ENCODE measurements at regions not wholly inside any gene's neighbourhood (a gene's known extent, or its start where the extent isn't known, plus 50 kb on each side); places are given as distances from the start of the nearest gene placed in this dataset.

DNA sequence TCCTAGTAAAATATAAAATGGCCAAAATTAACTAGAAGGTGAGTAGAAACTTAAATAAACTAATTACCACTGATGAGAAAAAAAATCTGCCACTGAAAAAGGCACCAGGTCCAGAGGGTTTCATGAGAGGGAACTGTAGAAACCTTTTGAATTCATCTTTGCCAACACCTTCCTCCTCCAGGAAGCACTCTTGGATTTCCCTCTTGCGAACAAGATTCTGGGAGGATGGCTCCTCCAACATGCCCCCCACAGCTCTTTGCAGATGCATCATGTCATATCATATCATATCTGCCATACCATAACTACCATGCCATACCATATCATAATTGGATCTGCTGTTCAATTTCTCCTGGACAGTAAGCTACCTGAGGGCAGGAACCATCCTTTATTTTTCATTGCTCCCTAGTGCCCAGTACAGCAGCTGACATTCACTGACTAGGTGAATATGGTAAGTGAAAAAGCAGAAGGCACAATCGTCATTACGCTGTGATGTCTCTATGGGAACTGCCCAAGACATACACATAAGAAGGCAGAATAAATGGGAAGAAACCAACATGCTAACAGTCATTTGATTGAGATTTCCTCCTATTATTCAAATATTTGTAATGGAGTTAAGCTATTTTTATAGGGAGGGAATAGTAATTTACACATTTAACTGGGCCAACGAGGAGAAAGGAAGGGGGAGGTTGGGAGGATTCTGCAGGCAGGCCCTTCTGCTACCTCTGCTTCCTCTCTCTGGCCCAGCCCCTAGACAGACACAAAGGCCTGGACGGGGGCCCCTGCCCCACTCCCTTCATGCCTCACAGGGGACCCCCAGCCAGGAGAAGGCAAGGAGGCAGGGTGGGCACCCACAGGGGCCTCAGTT lies 110.1 kb upstream of the SMURF2 start:
- H3K4me1 ChIP-seq (ENCODE audit: low read length) = peaks cover 22% of the 10 kb centered on the region
- no peaks in the 10 kb centered on the region for H3K79me2 ChIP-seq (ENCODE audit: low read length)
- no peak overlapping the region for H3K9ac ChIP-seq (ENCODE audit: low read length)
- TF ChIP-seq EZH2phosphoT487 (IDR thresholded peaks at IDR 0.05; ENCODE audit: low read depth) = no peak
- TF ChIP-seq, protein P1, sequence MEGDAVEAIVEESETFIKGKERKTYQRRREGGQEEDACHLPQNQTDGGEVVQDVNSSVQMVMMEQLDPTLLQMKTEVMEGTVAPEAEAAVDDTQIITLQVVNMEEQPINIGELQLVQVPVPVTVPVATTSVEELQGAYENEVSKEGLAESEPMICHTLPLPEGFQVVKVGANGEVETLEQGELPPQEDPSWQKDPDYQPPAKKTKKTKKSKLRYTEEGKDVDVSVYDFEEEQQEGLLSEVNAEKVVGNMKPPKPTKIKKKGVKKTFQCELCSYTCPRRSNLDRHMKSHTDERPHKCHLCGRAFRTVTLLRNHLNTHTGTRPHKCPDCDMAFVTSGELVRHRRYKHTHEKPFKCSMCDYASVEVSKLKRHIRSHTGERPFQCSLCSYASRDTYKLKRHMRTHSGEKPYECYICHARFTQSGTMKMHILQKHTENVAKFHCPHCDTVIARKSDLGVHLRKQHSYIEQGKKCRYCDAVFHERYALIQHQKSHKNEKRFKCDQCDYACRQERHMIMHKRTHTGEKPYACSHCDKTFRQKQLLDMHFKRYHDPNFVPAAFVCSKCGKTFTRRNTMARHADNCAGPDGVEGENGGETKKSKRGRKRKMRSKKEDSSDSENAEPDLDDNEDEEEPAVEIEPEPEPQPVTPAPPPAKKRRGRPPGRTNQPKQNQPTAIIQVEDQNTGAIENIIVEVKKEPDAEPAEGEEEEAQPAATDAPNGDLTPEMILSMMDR (IDR thresholded peaks at IDR 0.05; ENCODE audit: low read depth, low read length) = no peak
- H3K9me3 ChIP-seq (ENCODE audit: insufficient read depth, low read length) = no peaks in the 10 kb centered on the region
- no peaks in the 10 kb centered on the region for H3K36me3 ChIP-seq (replicated peaks; ENCODE audit: low read depth, low read length)
- H3K4me3 ChIP-seq (ENCODE audit: low read length) = no peak overlapping the region
- no peak overlapping the region for H3K4me2 ChIP-seq (ENCODE audit: low read length)
- H3K27me3 ChIP-seq (ENCODE audit: low read depth, low read length) = no peaks in the 10 kb centered on the region
- H3K27ac ChIP-seq (ENCODE audit: low read length) = no peak overlapping the region
- no peak overlapping the region for H2AFZ ChIP-seq (ENCODE audit: low read depth, low read length)
- H4K20me1 ChIP-seq (ENCODE audit: insufficient read depth, low read length) = no peaks in the 10 kb centered on the region

DNA sequence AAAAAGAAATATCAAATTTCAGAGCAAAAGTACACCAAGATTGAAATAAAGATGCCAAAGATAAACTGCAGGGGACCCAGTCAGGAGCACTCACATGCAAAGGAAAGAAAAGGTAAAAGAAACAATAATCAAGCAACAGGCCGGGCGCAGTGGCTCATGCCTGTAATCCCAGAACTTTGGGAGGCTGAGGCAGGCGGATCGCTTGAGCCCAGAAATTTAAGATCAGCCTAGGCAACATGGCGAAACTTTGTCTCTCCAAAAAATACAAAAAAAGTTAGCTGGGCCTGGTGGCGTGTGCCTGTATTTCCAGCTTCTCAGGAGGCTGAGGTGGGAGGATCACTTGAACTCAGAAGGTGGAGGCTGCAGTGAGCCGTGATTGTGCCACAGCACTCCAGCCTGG lies 107.6 kb upstream of the SMURF2 start:
- H3K4me3 ChIP-seq (ENCODE audit: low read length) = no peak overlapping the region
- peaks cover 10% of the 10 kb centered on the region; the same call in 1 of the 2 replicates for H3K4me1 ChIP-seq (ENCODE audit: low read length)
- H3K79me2 ChIP-seq (ENCODE audit: low read length) = no peaks in the 10 kb centered on the region
- no peaks in the 10 kb centered on the region for H3K36me3 ChIP-seq (replicated peaks; ENCODE audit: low read depth, low read length)
- H2AFZ ChIP-seq (ENCODE audit: low read depth, low read length) = no peak overlapping the region
- no peak overlapping the region for H3K27ac ChIP-seq (ENCODE audit: low read length)
- TF ChIP-seq, protein P1 (IDR thresholded peaks at IDR 0.05; ENCODE audit: low read depth, low read length) = no peak
- no peak for TF ChIP-seq EZH2phosphoT487 (IDR thresholded peaks at IDR 0.05; ENCODE audit: low read depth)
- H3K9ac ChIP-seq (ENCODE audit: low read length) = no peak overlapping the region
- H3K9me3 ChIP-seq (ENCODE audit: insufficient read depth, low read length) = no peaks in the 10 kb centered on the region
- no peaks in the 10 kb centered on the region for H3K27me3 ChIP-seq (ENCODE audit: low read depth, low read length)
- H4K20me1 ChIP-seq (ENCODE audit: insufficient read depth, low read length) = no peaks in the 10 kb centered on the region
- no peak overlapping the region for H3K4me2 ChIP-seq (ENCODE audit: low read length)

DNA sequence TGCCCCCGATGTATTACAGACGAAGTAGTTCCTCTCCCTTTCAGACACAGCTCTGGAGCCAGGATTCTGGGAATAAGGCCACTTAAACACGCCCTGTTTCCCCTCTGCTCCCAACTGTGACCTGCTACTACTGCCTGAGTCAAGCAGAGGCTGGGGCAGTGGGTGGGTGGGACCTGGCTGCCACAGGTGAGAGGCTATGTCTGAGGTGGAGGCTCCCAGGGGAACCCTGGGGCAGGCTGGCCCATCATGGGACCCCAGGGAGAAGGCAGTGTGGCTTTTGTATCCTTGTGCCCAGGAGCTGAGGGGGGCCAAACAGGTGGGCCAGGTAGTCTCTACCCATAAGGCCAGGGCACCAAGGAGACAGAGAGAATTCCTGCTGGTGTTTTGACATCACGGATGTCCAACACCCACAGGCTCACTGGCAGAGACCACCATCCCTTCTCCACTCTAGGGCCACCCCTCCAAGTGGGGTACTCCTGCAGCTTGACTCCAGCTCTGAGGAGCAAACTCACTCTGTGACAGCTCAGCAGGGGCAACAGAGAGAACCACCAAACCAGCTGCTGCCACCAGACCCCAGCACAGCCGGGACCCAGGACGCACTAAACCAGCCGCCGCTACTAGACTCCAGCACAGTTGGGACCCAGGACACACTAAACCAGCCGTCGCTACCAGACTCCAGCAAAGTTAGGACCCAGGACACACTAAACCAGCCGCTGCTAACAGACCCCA lies 105.3 kb upstream of the SMURF2 start:
- TF ChIP-seq EZH2phosphoT487 (IDR thresholded peaks at IDR 0.05; ENCODE audit: low read depth) = no peak
- TF ChIP-seq, protein P1 (IDR thresholded peaks at IDR 0.05; ENCODE audit: low read depth, low read length) = no peak
- Histone ChIP-seq H3K4me2 (ENCODE audit: low read length) (no peak overlapping the region), H3K9ac (ENCODE audit: low read length) (no peak overlapping the region), H3K79me2 (ENCODE audit: low read length) (no peaks in the 10 kb centered on the region), H3K9me3 (ENCODE audit: insufficient read depth, low read length) (no peaks in the 10 kb centered on the region), H3K4me1 (ENCODE audit: low read length) (no peaks in the 10 kb centered on the region), H3K27ac (ENCODE audit: low read length) (no peak overlapping the region), H3K4me3 (ENCODE audit: low read length) (no peak overlapping the region), H3K27me3 (ENCODE audit: low read depth, low read length) (no peaks in the 10 kb centered on the region), H3K36me3 (replicated peaks; ENCODE audit: low read depth, low read length) (no peaks in the 10 kb centered on the region), H4K20me1 (ENCODE audit: insufficient read depth, low read length) (no peaks in the 10 kb centered on the region), H2AFZ (ENCODE audit: low read depth, low read length) (no peak overlapping the region)

DNA sequence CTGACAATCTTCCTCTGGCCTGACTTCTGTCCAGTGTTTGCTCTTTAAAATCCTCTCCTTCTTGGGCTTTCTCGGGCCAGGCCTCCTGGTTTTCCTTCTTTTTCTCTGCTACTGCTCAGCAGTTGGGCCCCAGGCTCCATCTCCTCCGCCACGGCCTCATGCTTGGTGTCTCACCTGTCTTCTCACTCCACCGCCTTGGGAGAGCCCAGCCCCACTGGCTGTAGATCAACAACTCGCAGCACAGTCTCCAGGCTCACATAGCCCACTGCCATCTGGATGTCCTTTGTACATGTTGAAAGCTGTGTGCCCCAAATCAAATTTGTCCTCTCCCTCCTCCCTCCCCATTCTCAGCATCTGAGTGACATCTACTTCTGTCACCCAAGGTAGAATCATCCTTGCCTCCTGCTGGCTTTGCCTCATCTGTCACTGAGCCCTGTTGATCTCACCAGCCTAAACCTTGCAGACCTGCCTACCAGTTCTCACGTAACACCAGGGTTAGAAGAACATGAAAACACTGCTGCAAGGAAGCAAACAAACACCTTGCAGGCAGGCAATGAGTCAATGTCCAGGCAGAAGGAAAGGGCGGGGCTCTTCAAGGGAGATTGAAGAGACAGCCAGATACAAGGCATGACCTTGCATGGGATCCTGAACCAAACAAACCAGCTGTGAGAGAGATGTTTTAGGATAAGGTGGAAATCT lies 103.2 kb upstream of the SMURF2 start:
- Histone ChIP-seq H3K27me3 (ENCODE audit: low read depth, low read length) (no peaks in the 10 kb centered on the region), H3K27ac (ENCODE audit: low read length) (no peak overlapping the region)
- TF ChIP-seq EZH2phosphoT487 (IDR thresholded peaks at IDR 0.05; ENCODE audit: low read depth) = no peak
- TF ChIP-seq, protein P1 (IDR thresholded peaks at IDR 0.05; ENCODE audit: low read depth, low read length) = no peak

More for the DNA sequence above, 103.2 kb upstream of the SMURF2 start:
- Histone ChIP-seq H3K9ac (ENCODE audit: low read length) (no peak overlapping the region), H3K4me3 (ENCODE audit: low read length) (no peak overlapping the region), H3K4me1 (ENCODE audit: low read length) (no peaks in the 10 kb centered on the region), H3K9me3 (ENCODE audit: insufficient read depth, low read length) (no peaks in the 10 kb centered on the region), H2AFZ (ENCODE audit: low read depth, low read length) (no peak overlapping the region), H3K79me2 (ENCODE audit: low read length) (no peaks in the 10 kb centered on the region), H4K20me1 (ENCODE audit: insufficient read depth, low read length) (no peaks in the 10 kb centered on the region), H3K4me2 (ENCODE audit: low read length) (no peak overlapping the region), H3K36me3 (replicated peaks; ENCODE audit: low read depth, low read length) (no peaks in the 10 kb centered on the region)

Measured in OCI-LY3 (cell line).